AG04449 (cell line): ENCODE measurements at regions not wholly inside any gene's neighbourhood (a gene's known extent, or its start where the extent isn't known, plus 50 kb on each side); places are given as distances from the start of the nearest gene placed in this dataset.
"Not testable (repeated sequence)": the region's sequence is repeated elsewhere in the genome, so short reads cannot be mapped to it uniquely, and the experiment has no call there.

Experiments used
- CTCF ChIA-PET: fragments of 350-600 bp; formaldehyde crosslinking; extraction: SDS; loops from one replicate; lab custom pipeline; 2021; ENCODE audit warnings: antibody characterized with exemption; lab: Yijun Ruan, JAX
- POLR2A ChIA-PET: fragments of 400-600, 350-600 bp; formaldehyde crosslinking; extraction: SDS; loops from one replicate; lab custom pipeline; 2020; ENCODE audit warnings: antibody characterized with exemption, inconsistent platforms; lab: Yijun Ruan, JAX
- DNase-seq: peaks from one replicate; pipeline ENCODE4 v3.0.0-alpha.2; 2010; ENCODE audit warnings: low read depth, low spot score
- H3K4me3 ChIP-seq: 2 replicates; pipeline ENCODE4 v1.5.1; 2011; ENCODE audit warnings: low read depth, mild to moderate bottlenecking, control low read depth, low read length
- TF ChIP-seq, protein P1 (sequence below): IDR thresholded peaks from one replicate; pipeline ENCODE4 v1.5.1; 2011; ENCODE audit warnings: mild to moderate bottlenecking, moderate library complexity, low read length, control low read depth, inconsistent platforms; ENCODE audit not compliant: insufficient read depth; ENCODE audit errors: missing control alignments

DNA sequence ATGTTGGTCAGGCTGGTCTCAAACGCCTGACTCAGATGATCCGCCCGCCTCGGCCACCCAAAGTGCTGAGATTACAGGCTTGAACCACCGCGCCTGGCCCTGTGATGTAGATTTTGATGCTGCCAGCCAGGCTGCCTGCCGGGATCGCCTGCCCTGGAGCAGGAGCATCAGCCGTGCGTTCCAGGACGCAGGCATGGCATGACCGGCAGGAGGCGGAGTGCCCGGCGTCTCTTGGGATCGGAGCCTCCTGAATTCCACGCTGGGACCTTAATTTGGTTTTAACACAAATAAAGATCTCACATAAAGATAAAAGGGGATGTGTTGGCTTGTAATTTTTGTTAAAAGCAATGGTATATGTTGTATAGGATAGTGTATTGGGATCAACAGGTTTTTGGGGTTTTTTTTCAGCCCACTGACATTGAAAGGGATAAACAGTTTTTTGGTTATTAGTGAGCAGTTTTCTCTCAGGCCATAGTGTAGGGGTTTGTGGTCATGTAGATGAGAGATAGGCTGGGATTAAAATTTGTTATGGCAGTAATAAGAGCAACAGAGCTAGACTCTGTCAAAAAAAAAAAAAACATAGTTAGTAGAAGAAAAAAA is 1406.4 kb downstream of the UQCRFS1 start:
- no peak for DNase-seq
- ChIA-PET CTCF (no interaction called here), POLR2A (no interaction called here)
- TF ChIP-seq, protein P1, sequence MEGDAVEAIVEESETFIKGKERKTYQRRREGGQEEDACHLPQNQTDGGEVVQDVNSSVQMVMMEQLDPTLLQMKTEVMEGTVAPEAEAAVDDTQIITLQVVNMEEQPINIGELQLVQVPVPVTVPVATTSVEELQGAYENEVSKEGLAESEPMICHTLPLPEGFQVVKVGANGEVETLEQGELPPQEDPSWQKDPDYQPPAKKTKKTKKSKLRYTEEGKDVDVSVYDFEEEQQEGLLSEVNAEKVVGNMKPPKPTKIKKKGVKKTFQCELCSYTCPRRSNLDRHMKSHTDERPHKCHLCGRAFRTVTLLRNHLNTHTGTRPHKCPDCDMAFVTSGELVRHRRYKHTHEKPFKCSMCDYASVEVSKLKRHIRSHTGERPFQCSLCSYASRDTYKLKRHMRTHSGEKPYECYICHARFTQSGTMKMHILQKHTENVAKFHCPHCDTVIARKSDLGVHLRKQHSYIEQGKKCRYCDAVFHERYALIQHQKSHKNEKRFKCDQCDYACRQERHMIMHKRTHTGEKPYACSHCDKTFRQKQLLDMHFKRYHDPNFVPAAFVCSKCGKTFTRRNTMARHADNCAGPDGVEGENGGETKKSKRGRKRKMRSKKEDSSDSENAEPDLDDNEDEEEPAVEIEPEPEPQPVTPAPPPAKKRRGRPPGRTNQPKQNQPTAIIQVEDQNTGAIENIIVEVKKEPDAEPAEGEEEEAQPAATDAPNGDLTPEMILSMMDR: no peak
- H3K4me3 ChIP-seq: no peak overlapping the region

DNA sequence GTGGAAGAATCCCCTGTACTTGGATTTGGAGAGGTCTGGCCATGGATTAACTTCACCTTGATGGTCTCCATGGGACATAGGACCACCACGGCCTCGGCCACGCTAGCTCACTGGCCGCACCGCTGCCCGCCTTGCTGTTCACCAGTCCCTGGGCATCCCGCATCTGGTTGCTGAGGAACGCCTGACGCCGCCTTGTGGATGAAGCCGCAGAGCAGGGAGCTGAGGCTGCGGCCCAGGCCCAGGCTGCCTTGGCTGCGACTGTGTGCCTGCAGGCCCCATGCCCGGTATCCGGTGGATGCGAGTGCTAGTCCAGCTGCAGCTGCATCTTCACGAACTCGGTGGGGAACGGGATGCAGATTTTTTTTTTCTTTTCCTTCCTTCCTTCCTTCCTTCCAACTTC is 1407.1 kb downstream of the UQCRFS1 start:
- POLR2A ChIA-PET: interaction anchor here (1.5 kb wide), 1 partner anchor 11 kb away, joined by 3 read pairs; no protein-coding TSS in a partner anchor
- H3K4me3 ChIP-seq: no peak overlapping the region
- CTCF ChIA-PET: no interaction called here
- no peak for DNase-seq
- TF ChIP-seq, protein P1: no peak

DNA sequence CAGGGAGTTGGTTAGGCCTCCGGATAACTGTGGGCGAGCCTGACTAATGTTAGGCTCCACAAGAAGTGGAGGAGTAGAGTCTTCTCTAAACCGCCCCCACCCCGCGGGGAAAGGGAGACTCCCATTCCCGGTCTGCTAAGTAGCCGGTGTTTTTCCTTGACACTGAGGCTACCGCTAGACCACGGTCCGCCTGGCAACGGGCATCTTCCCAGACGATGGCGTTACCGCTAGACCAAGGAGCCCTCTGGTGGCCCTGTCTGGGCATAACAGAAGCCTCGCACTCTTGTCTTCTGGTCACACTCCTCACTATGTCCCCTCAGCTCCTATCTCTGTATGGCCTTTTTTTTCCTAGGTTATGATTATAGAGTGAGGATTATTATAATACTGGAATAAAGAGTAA is 1410.7 kb downstream of the UQCRFS1 start:
- POLR2A ChIA-PET, H3K4me3 ChIP-seq, DNase-seq, CTCF ChIA-PET: not testable (repeated sequence)

DNA sequence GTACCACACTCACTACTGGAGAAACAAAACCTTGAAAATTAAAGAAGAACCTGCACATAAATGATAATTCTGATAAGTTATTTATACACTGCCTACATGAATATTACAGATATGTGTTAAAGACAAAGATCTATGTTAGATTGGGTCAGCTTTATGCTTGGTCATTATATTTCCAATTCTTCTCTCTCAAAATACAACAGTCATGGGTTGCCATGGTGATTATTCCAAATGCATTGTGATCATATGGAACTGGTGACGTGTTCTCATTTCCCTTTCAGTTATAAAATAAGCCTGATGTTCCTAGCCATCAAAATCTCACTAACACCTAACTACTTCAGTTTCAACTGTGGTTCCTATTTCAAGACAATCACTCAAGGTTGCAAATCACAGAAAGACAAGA is 1416.4 kb downstream of the UQCRFS1 start:
- TF ChIP-seq, protein P1: no peak
- ChIA-PET CTCF (no interaction called here), POLR2A (no interaction called here)

DNA sequence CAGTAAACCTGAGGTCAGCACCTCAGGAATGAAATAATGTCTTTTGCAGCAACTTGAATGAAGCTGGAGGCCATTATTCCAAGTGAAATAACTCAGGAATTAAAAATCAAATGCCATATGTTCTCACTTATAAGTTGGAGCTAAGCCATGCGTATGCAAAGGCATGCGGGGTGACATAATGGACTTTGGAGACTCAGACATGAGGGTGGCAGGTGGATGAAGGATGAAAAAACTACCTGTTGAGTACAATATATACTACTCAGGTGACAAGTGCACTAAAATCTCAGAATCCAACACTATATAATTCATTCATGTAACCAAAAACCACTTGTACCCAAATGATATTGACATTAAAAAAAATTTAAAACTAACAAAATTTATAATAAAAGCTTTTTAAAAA is 1416.9 kb downstream of the UQCRFS1 start:
- H3K4me3 ChIP-seq: no peak overlapping the region
- DNase-seq: no peak
- ChIA-PET CTCF (no interaction called here), POLR2A (no interaction called here)
- TF ChIP-seq, protein P1: no peak

More for the DNA sequence above, 1416.4 kb downstream of the UQCRFS1 start:
- no peak for DNase-seq
- no peak overlapping the region for H3K4me3 ChIP-seq

DNA sequence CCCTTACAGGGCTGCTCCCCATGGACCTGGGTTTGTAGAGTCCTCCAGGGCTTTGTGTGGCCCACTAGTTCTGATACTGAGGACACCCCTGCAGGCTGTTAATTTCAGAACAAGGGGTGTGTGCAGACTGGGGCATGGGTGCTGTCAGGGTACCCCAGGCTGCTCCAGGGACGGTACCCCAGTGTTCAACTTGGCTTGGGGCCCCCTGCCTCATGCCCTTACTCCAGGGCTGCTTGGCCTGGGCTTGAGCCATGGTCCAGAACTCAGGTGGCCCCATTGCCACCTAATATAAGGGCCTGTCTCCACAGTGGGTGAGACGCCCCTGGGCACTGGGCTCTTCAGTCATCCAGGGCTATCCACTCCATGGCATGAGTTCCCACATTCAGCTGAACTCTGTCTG is 1417.6 kb downstream of the UQCRFS1 start:
- DNase-seq: no peak
- TF ChIP-seq, protein P1: no peak
- H3K4me3 ChIP-seq: no peak overlapping the region; the same call in 1 of the 2 replicates
- ChIA-PET POLR2A (no interaction called here), CTCF (no interaction called here)
